ENCODE measurements at regions not wholly inside any gene's neighbourhood (a gene's known extent, or its start where the extent isn't known, plus 50 kb on each side); places are given as distances from the start of the nearest gene placed in this dataset.

DNA sequence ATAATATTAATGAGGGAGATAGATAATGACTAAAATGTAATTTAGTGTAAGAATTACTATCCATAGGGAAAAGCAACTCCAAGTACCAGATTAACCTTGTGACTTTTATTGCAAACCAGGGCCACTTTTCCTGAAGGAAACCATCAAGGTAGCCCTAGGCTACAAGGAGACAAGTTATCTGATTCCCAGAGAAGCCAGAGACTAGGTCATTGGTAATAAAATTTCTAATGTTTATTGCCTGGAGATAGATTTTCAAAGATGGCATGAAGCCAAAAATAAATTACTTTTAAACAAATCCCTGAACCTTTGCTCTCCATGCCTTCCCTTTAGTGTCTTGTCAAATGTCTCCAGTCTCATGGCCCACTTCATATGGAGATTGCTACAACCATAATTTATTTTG is 610.1 kb upstream of the SLC10A2 start:
- Histone ChIP-seq H3K36me3 (no peaks in the 10 kb centered on the region), H3K27me3 (no peaks in the 10 kb centered on the region), H3K4me1 (no peaks in the 10 kb centered on the region), H3K4me3 (no peak overlapping the region), H3K27ac (no peak overlapping the region), H3K9me3 (no peaks in the 10 kb centered on the region)
- TF ChIP-seq, protein P1, sequence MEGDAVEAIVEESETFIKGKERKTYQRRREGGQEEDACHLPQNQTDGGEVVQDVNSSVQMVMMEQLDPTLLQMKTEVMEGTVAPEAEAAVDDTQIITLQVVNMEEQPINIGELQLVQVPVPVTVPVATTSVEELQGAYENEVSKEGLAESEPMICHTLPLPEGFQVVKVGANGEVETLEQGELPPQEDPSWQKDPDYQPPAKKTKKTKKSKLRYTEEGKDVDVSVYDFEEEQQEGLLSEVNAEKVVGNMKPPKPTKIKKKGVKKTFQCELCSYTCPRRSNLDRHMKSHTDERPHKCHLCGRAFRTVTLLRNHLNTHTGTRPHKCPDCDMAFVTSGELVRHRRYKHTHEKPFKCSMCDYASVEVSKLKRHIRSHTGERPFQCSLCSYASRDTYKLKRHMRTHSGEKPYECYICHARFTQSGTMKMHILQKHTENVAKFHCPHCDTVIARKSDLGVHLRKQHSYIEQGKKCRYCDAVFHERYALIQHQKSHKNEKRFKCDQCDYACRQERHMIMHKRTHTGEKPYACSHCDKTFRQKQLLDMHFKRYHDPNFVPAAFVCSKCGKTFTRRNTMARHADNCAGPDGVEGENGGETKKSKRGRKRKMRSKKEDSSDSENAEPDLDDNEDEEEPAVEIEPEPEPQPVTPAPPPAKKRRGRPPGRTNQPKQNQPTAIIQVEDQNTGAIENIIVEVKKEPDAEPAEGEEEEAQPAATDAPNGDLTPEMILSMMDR (IDR thresholded peaks at IDR 0.05) = no peak
- DNase-seq (ENCODE audit: low spot score) = no peak

DNA sequence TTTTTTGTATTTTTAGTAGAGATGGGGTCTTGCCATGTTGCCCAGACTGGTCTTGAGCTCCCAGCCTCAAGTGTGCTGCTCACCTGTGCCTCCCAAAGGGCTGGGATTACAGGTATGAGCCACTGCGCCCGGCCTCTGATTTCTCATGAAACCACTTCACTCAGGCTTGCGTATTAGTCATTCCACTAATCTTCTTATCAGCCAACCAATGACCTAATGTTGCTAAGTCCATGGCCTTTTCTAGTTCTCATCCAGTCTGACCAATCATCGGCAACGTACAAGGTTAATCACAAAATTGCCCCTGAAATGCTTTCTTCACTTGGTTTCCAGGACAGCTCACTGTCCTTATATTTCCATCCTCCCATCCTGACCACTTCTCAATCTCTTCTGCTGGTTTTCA is 605.3 kb upstream of the SLC10A2 start:
- DNase-seq (ENCODE audit: low spot score) = no peak
- TF ChIP-seq, protein P1 (IDR thresholded peaks at IDR 0.05) = no peak
- Histone ChIP-seq H3K4me1 (no peaks in the 10 kb centered on the region), H3K36me3 (no peaks in the 10 kb centered on the region), H3K9me3 (no peaks in the 10 kb centered on the region), H3K4me3 (no peak overlapping the region), H3K27me3 (no peaks in the 10 kb centered on the region), H3K27ac (no peak overlapping the region)

DNA sequence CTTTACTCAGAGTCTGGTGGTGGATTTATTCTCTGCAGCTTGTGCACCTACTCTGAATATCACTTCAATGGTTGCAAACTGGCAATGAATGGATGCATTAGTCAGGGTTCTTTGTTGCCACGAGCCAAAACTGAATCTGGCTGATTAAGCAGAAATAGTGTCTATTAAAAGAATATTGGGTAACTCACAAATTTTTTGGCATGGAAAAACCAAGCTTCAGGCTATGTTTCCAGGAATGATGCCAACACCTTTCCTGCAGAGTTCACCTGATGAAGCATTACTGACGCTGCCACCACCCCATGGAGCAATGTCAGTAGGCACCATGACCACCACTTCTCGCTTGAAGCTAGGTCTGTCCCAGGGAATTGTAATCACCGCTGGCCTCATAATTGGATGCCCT is 597.8 kb upstream of the SLC10A2 start:
- no peaks in the 10 kb centered on the region for H3K4me1 ChIP-seq
- no peak for DNase-seq (ENCODE audit: low spot score)
- TF ChIP-seq, protein P1 (IDR thresholded peaks at IDR 0.05) = no peak
- no peak overlapping the region for H3K4me3 ChIP-seq
- no peaks in the 10 kb centered on the region for H3K9me3 ChIP-seq
- no peaks in the 10 kb centered on the region for H3K27me3 ChIP-seq
- no peaks in the 10 kb centered on the region for H3K36me3 ChIP-seq
- H3K27ac ChIP-seq = no peak overlapping the region

DNA sequence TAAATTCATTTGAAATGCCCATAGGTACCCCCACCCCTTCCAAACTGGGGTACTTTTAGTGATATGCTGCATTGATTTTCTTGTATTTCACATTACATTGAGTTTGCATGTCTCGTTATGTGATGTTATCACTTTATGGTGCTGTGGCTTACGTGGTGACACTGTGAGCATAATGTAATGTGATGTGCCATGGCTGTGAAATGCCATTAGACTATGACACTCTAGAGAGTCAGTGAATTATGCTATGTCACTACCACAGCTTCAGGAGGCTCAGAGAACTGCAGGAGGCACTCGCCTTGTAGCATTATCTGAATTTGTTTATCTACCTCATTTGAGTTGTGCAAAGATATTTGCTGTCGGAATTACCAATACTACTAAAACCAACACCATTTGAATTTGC is 590.1 kb upstream of the SLC10A2 start:
- Histone ChIP-seq H3K4me1 (no peaks in the 10 kb centered on the region), H3K9me3 (no peaks in the 10 kb centered on the region), H3K27me3 (no peaks in the 10 kb centered on the region), H3K27ac (no peak overlapping the region), H3K36me3 (no peaks in the 10 kb centered on the region), H3K4me3 (no peak overlapping the region)
- DNase-seq (ENCODE audit: low spot score) = no peak
- TF ChIP-seq, protein P1 (IDR thresholded peaks at IDR 0.05) = no peak

DNA sequence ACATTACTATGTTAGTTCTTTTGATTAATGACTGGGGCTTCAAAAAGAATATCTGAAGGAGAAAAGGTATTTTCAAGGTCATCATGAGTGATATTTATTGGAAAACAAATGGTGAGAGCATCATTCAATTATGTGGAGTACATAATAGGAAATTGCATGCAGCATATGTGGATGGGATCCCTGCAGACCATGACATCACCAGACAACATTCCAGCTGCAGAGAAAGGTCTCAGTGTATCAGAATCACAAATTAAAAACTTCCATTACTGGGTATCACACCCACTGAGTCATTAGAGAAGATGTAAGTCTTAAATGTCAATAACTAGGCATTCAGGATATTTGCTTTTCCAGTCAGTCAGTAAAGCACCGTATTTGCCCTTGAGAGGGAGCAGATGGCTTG is 574.4 kb upstream of the SLC10A2 start:
- TF ChIP-seq, protein P1 (IDR thresholded peaks at IDR 0.05) = no peak
- Histone ChIP-seq H3K4me3 (no peak overlapping the region), H3K9me3 (no peaks in the 10 kb centered on the region), H3K27ac (no peak overlapping the region), H3K27me3 (no peaks in the 10 kb centered on the region), H3K4me1 (no peaks in the 10 kb centered on the region), H3K36me3 (no peaks in the 10 kb centered on the region)
- no peak for DNase-seq (ENCODE audit: low spot score)

DNA sequence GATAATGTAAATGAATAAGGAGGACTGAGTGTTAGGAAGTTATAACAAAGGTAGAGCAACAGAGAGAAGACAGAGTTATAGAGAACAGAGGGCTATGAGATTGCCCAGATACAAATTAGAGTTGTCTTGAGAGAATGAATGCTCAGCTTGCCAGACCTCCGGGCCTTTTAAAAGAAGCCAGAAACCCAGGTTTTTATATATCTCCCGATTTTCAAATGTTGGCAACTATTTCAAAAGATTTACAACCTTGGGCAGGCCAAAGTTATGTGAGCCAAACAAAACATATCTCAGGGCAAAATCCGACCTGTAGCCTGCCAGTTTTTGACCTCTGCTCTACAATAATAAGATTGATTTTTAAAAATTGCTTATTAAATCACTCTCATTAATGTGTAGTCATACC is 573.1 kb upstream of the SLC10A2 start:
- no peaks in the 10 kb centered on the region for H3K9me3 ChIP-seq
- TF ChIP-seq, protein P1 (IDR thresholded peaks at IDR 0.05) = no peak
- H3K36me3 ChIP-seq = no peaks in the 10 kb centered on the region
- no peak overlapping the region for H3K4me3 ChIP-seq
- H3K27me3 ChIP-seq = no peaks in the 10 kb centered on the region
- H3K27ac ChIP-seq = no peak overlapping the region
- no peaks in the 10 kb centered on the region for H3K4me1 ChIP-seq
- no peak for DNase-seq (ENCODE audit: low spot score)

Data from right atrium auricular region (tissue), 2 donors.